Liver (tissue), 3 donors: ENCODE measurements at regions not wholly inside any gene's neighbourhood (a gene's known extent, or its start where the extent isn't known, plus 50 kb on each side); places are given as distances from the start of the nearest gene placed in this dataset.

ENCODE experiments used
- ATF3 ChIP-seq: IDR thresholded peaks from 2 replicates; pipeline ENCODE4 v1.6.1; 2016; ENCODE audit warnings: antibody characterized with exemption
- CTCF ChIP-seq: fragments of 150-350 bp; IDR thresholded peaks from 2 replicates; pipeline ENCODE4 v1.5.1; 2017; ENCODE audit warnings: improper control_type of control experiment, low read depth, low read length; ENCODE audit not compliant: missing input control
- SP1 ChIP-seq: IDR thresholded peaks from 2 replicates; pipeline ENCODE4 v1.6.1; 2018; ENCODE audit warnings: antibody characterized with exemption, mild to moderate bottlenecking
- TAF1 ChIP-seq: conservative IDR thresholded peaks from 2 replicates; pipeline ENCODE4 v1.6.1; 2016; ENCODE audit warnings: antibody characterized with exemption, mild to moderate bottlenecking
- YY1 ChIP-seq: IDR thresholded peaks from 2 replicates; pipeline ENCODE4 v1.6.1; 2016; ENCODE audit warnings: antibody characterized with exemption, mild to moderate bottlenecking
- donor health status: healthy.
- donor health status: healthy.

GRCh38 chr5:87594566-87594965 lies 181.8 kb upstream of the CCNH start:
- TF ChIP-seq CTCF (no peak), YY1 (no peak), SP1 (no peak), TAF1 (no peak), ATF3 (no peak)
